Suprapubic skin (tissue), 3 donors: ENCODE measurements at regions not wholly inside any gene's neighbourhood (a gene's known extent, or its start where the extent isn't known, plus 50 kb on each side); places are given as distances from the start of the nearest gene placed in this dataset.

Experiments used
- CTCF ChIP-seq, 2 donors: fragments of 200-600 bp in 1 of 2; fragments of 450-650 bp in 1 of 2; sonication (generic) in 1 of 2; IDR thresholded peaks; one replicate each; pipeline ENCODE4 v1.5.1; 2016 to 2019; ENCODE audit warnings: antibody characterized with exemption in 2 of 2, mild to moderate bottlenecking in 1 of 2, moderate library complexity in 1 of 2
- POLR2A ChIP-seq, 2 donors: fragments of 450-650 bp; IDR thresholded peaks; one replicate each; pipeline ENCODE4 v1.6.1; 2017; ENCODE audit warnings: antibody characterized with exemption in 2 of 2, mild to moderate bottlenecking in 2 of 2, moderate library complexity in 2 of 2

GRCh38 chr7:114070246-114070645 lies 151.4 kb upstream of the PPP1R3A start:
- TF ChIP-seq CTCF (IDR thresholded peaks at IDR 0.05) (no peak), POLR2A (IDR thresholded peaks at IDR 0.05) (no peak)
